ENCODE measurements at regions not wholly inside any gene's neighbourhood (a gene's known extent, or its start where the extent isn't known, plus 50 kb on each side); places are given as distances from the start of the nearest gene placed in this dataset.
"Not testable (repeated sequence)": the region's sequence is repeated elsewhere in the genome, so short reads cannot be mapped to it uniquely, and the experiment has no call there.

- not testable (repeated sequence) for TF ChIP-seq CTCF, POLR2A (IDR thresholded peaks at IDR 0.05)
Measured at GRCh38 chr3:195966563-195967386, 58.4 kb upstream of the TNK2 start.

All from ovary (tissue), 3 donors.